Gastrocnemius medialis (tissue), 4 donors: ENCODE measurements at regions not wholly inside any gene's neighbourhood (a gene's known extent, or its start where the extent isn't known, plus 50 kb on each side); places are given as distances from the start of the nearest gene placed in this dataset.
"Not testable (repeated sequence)": the region's sequence is repeated elsewhere in the genome, so short reads cannot be mapped to it uniquely, and the experiment has no call there.

Experiments
- ATAC-seq, 2 donors: fragments of 150-250 bp; one replicate each; pipeline ENCODE4 v1.9.1; 2016
- DNase-seq, 2 donors: peaks; one replicate each; pipeline ENCODE4 v3.0.0-alpha.2; 2019
- H3K27ac ChIP-seq, 4 donors: fragments of 200-600 bp; sonication (generic); 1 replicate in 1 of 4; 2 replicates in 3 of 4; pipeline ENCODE4 v1.5.1; 2016 to 2018; ENCODE audit warnings: mild to moderate bottlenecking in 2 of 4, moderate library complexity in 1 of 4
- H3K27me3 ChIP-seq, 3 donors: fragments of 200-600 bp; sonication (generic) in 2 of 3; 1 replicate in 1 of 3; 2 replicates in 2 of 3; pipeline versions ENCODE4 v1.5.1 to v1.6.0; 2016 to 2019; ENCODE audit warnings: mild to moderate bottlenecking in 1 of 3, moderate library complexity in 1 of 3
- H3K36me3 ChIP-seq, 2 donors: fragments of 200-600 bp; sonication (generic) in 1 of 2; one replicate each; pipeline ENCODE4 v1.5.1; 2017 to 2018
- H3K4me1 ChIP-seq, 2 donors: fragments of 200-600 bp; sonication (generic) in 1 of 2; one replicate each; pipeline ENCODE4 v1.5.1; 2016 to 2017; ENCODE audit warnings: mild to moderate bottlenecking in 2 of 2
- H3K4me3 ChIP-seq, 4 donors: fragments of 200-600 bp; sonication (generic) in 3 of 4; 1 replicate in 1 of 4; 2 replicates in 3 of 4; pipeline ENCODE4 v1.5.1; 2016 to 2019; ENCODE audit warnings: mild to moderate bottlenecking in 2 of 4
- H3K9me3 ChIP-seq, 3 donors: fragments of 200-600 bp; sonication (generic) in 2 of 3; 1 replicate in 1 of 3; 2 replicates in 2 of 3; pipeline ENCODE4 v1.5.1; 2016 to 2019
- CTCF ChIP-seq, 5 experiments: fragments of 450-650 bp in 3 of 5; fragments of 200-600 bp in 2 of 5; sonication (generic) in 2 of 5; IDR thresholded peaks in 4 of 5; conservative IDR thresholded peaks in 1 of 5; 1 replicate in 4 of 5; 2 replicates in 1 of 5; pipeline ENCODE4 v1.5.1; 2016 to 2019; ENCODE audit warnings: antibody characterized with exemption in 5 of 5, mild to moderate bottlenecking in 3 of 5, moderate library complexity in 3 of 5
- POLR2A ChIP-seq, 2 donors: fragments of 450-650 bp; IDR thresholded peaks; one replicate each; pipeline ENCODE4 v1.6.1; 2017; ENCODE audit warnings: antibody characterized with exemption in 2 of 2, mild to moderate bottlenecking in 2 of 2, moderate library complexity in 2 of 2
- in situ Hi-C, 4 donors: fragments of 200-750 bp; cut with MboI; loops; one replicate each; pipeline versions ENCODE4 v1.15.0 to v1.8.0; 2017; ENCODE audit warnings: low sequenced_read_pairs in 4 of 4
- intact Hi-C: fragments of 100-400 bp; cut with DNase I; formaldehyde crosslinking; loops from one replicate; pipeline ENCODE4 v1.15.1; 2023; ENCODE audit warnings: low total_unique reads

- no peaks in the 10 kb centered on the region for H3K27me3 ChIP-seq
- intact Hi-C loops: no loop called here
- ATAC-seq: no peak
These were observed 210.9 kb upstream of the TBX18 start for GRCh38 chr6:84975316-84975715.

GRCh38 chr6:84973606-84974005 lies 209.2 kb upstream of the TBX18 start:
- Histone ChIP-seq H3K4me1 (no peaks in the 10 kb centered on the region), H3K36me3 (no peaks in the 10 kb centered on the region), H3K9me3 (no peaks in the 10 kb centered on the region), H3K27me3 (no peaks in the 10 kb centered on the region), H3K27ac (no peak overlapping the region), H3K4me3 (no peak overlapping the region)
- ATAC-seq (no peak), DNase-seq (no peak)
- no peak for TF ChIP-seq POLR2A (IDR thresholded peaks at IDR 0.05)
- TF ChIP-seq CTCF (IDR thresholded peaks at IDR 0.05 in 4 of 5, conservative IDR thresholded peaks at IDR 0.05 in 1 of 5): no peak
- in situ Hi-C loops (no loop called here), intact Hi-C loops (no loop called here)

More at GRCh38 chr6:84975316-84975715, 210.9 kb upstream of the TBX18 start:
- H3K36me3 ChIP-seq: no peaks in the 10 kb centered on the region
- no peaks in the 10 kb centered on the region for H3K9me3 ChIP-seq
- in situ Hi-C loops: no loop called here
- no peak for DNase-seq
- H3K4me3 ChIP-seq: no peak overlapping the region
- no peaks in the 10 kb centered on the region for H3K4me1 ChIP-seq
- no peak overlapping the region for H3K27ac ChIP-seq
- no peak for TF ChIP-seq CTCF (IDR thresholded peaks at IDR 0.05 in 4 of 5, conservative IDR thresholded peaks at IDR 0.05 in 1 of 5)
- TF ChIP-seq POLR2A (IDR thresholded peaks at IDR 0.05): no peak

GRCh38 chr6:84967965-84968364 lies 203.6 kb upstream of the TBX18 start:
- ATAC-seq (no peak), DNase-seq (no peak)
- TF ChIP-seq CTCF (IDR thresholded peaks at IDR 0.05 in 4 of 5, conservative IDR thresholded peaks at IDR 0.05 in 1 of 5): no peak
- TF ChIP-seq POLR2A (IDR thresholded peaks at IDR 0.05): no peak
- no peak overlapping the region for H3K27ac ChIP-seq
- no peaks in the 10 kb centered on the region for H3K27me3 ChIP-seq
- no peaks in the 10 kb centered on the region for H3K4me1 ChIP-seq
- peaks cover 0 to 8% (median 0%) of the 10 kb centered on the region in 3 donors for H3K9me3 ChIP-seq
- H3K4me3 ChIP-seq: no peak overlapping the region
- no peaks in the 10 kb centered on the region for H3K36me3 ChIP-seq
- intact Hi-C loops: no loop called here
- in situ Hi-C loops: no loop called here

- intact Hi-C loops (no loop called here), in situ Hi-C loops (no loop called here)
- peaks cover 0 to 8% (median 0%) of the 10 kb centered on the region in 3 donors for H3K9me3 ChIP-seq
- no peaks in the 10 kb centered on the region for H3K36me3 ChIP-seq
- H3K4me1 ChIP-seq: no peaks in the 10 kb centered on the region
- no peak overlapping the region for H3K27ac ChIP-seq
- DNase-seq: no peak
- TF ChIP-seq POLR2A (IDR thresholded peaks at IDR 0.05) (no peak), CTCF (IDR thresholded peaks at IDR 0.05 in 4 of 5, conservative IDR thresholded peaks at IDR 0.05 in 1 of 5) (no peak)
- H3K27me3 ChIP-seq: no peaks in the 10 kb centered on the region
- ATAC-seq: no peak
- no peak overlapping the region for H3K4me3 ChIP-seq
These were observed 203.0 kb upstream of the TBX18 start for GRCh38 chr6:84967389-84967788.

GRCh38 chr6:84953111-84953755 lies 188.8 kb upstream of the TBX18 start:
- Histone ChIP-seq H3K36me3 (no peaks in the 10 kb centered on the region), H3K27ac (no peak overlapping the region), H3K9me3 (no peaks in the 10 kb centered on the region), H3K4me3 (no peak overlapping the region), H3K27me3 (no peaks in the 10 kb centered on the region), H3K4me1 (no peaks in the 10 kb centered on the region)
- no peak for DNase-seq
- intact Hi-C loops (no loop called here), in situ Hi-C loops (no loop called here)
- no peak for ATAC-seq
- TF ChIP-seq CTCF (IDR thresholded peaks at IDR 0.05 in 4 of 5, conservative IDR thresholded peaks at IDR 0.05 in 1 of 5): no peak
- TF ChIP-seq POLR2A (IDR thresholded peaks at IDR 0.05): no peak

- H3K4me1 ChIP-seq, DNase-seq, ATAC-seq, in situ Hi-C loops, H3K27me3 ChIP-seq, H3K4me3 ChIP-seq, intact Hi-C loops, H3K27ac ChIP-seq, H3K36me3 ChIP-seq, H3K9me3 ChIP-seq: not testable (repeated sequence)
These were observed 180.5 kb upstream of the TBX18 start for GRCh38 chr6:84944926-84945325.
